SKM-1 (cell line): ENCODE measurements at regions not wholly inside any gene's neighbourhood (a gene's known extent, or its start where the extent isn't known, plus 50 kb on each side); places are given as distances from the start of the nearest gene placed in this dataset.

ENCODE experiments used
- DNase-seq: peaks from one replicate; lab custom pipeline; 2025; ENCODE audit not compliant: unreplicated experiment; lab: John Stamatoyannopoulos, UW

DNA sequence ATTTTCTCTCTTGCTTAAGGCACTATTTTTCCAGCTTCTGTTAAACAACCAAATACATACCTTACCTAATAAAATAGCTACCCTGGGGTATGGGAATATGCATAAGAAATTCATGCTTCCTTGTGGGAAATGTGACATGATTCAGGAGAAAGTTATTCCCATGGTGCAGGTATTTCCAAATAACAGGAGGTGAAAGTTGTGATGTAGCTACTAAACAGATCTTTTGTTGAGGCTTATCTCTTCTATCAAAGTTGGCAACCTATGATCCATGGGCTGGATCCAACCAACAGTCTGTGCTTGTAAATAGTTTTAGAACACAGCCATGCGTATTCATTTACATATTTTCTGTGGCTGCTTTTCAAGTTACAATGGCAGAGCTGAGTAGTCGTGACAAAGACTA is 177.8 kb upstream of the NBEA start:
- no peak for DNase-seq

DNA sequence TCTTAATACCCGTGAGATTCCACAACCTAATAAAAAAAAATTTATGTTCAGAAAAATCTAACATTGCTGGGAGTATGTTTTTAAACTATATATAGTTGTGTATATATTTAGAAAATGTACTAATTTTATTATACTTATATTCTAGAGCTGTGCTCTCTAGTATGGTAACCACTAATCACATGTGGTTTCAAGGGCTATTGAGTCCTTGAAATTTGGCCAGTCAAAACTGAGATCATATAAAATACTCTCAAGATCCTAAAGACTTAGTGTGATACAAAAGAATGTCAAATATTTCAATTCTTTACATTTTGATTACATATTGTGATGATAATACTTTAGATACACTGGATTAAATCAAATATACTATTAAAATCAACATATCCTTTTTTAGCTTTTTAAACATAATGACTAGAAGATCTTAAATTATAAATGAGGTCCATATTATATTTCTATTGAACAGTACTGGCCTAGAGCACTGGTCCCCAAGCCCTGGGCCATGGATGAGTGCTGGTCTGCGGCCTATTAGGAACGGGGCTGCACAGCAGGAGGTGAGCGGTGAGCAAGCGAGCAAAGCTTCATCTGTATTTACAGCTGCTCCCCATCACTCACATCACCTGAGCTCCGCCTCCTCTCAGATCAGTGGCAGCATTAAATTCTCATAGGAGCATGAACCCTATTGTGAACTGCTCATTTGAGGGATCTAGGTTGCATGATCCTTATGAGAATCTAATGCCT is 176.5 kb upstream of the NBEA start:
- DNase-seq, result no peak

DNA sequence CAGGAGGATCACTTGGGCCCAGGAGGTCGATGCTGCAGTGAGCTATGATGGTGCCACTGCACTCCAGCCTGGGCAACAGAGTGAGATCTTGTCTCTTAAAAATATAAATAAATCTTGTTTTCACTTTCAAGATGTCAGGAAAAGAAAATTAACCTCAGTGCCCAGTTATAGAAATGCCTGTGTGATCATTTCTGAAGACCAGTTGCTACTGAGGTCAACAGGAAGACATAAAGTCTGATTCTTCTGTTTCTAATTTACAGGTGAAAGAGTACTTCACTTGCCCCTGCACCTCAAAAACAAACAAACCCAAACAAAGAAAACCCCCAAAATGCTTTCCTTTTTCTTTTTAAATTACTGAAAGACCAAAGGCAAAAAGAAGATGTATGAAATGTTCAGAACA is 174.3 kb upstream of the NBEA start:
- DNase-seq, result no peak

DNA sequence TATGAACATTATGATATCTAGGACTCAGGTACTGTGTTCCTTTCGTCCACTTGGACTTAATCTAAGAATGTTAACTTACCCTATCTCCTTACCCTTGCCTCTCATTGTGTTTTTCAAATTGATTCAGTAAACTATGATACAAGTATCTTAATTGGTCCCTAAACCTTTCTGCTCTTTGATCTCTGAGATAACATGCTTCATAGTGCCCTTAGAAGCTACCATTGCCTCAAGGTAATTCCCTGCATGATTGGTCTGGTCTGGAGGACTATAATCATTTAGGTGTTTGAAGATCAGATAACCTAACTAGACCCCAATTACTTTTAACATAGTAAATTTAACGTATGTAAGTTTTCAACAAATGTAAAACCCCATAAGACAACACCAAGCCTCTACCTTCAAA is 169.9 kb upstream of the NBEA start:
- no peak for DNase-seq

DNA sequence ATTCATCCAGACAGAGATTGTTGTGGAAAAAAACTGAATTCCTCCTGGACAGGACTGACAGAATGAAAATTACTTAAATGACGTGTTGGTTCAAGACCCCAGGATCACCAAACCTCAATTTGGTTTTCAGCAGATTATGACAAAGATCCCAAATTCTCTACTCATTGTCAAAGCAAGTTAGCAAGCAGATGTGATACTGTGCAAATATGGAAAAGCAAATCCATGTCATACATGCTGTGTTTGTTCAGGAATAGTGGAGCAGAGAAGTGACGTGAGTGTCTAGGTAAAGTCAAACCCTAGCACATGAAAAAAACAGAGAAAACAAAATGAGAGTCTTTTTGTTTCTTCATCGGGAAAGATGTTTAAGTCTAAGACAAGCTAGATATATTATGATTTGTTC is 169.2 kb upstream of the NBEA start:
- no peak for DNase-seq

DNA sequence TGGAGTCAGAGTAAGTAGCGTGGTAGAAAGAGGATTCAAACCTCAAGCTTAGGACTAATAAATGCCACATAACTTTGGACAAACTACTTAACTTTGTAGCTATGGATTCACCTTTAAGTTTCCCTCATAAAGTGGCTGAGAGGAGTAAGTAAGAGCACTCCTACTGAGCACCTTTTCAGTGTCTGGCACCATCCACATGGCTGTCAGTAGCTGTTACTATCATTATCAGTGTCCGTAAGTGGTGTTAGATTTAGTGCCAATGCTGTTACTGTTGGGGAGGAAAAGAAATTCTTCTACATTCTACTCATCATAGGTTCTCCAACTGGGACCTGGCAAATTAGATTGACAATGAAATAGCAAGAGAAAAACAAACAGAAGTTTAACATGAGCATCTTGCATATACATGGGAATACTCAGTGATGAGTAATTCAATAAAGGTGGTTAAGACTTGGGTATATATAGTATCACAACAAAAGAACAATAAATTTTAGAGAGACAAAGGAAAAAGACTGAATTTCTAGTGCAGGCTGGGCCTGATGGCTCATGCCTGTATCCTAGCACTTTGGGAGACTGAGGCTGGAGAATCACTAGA is 165.6 kb upstream of the NBEA start:
- DNase-seq, result no peak

DNA sequence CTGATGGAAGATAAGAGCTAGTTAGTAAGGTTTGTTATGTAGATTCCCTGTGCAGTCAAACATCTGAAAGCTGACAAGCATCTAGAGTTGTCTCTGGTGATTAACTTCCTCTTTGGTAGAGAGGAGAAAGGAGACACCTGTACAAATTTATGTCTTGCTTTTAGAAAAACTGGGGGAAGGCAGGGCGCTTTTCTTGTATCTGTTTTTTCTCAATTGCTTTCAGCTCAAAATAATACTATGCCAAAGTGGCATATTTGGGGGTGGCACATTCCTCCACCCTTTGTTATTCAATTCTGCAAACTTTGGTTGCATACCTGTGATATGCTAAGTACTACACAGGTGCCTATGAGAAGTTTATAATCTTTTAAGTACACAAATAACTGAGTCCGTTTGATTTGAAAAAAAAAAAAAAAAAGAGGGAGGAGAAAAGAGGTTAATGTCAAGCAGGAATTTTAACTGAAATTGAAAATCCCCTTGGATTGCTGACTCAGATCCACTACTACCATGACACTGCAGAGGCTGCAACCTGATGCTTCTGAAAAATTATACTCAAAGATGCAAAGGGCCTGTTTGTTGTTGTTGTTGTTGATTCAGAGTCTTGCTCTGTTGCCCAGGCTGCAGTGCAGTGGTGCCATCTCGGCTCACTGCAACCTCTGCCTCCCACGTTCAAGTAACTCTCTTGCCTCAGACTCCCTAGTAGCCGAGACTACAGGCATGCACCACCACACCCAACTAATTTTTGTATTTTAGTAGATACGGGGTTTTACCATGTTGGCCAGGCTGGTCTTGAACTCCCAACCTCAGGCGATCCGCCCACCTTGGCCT is 164.8 kb upstream of the NBEA start:
- no peak for DNase-seq

DNA sequence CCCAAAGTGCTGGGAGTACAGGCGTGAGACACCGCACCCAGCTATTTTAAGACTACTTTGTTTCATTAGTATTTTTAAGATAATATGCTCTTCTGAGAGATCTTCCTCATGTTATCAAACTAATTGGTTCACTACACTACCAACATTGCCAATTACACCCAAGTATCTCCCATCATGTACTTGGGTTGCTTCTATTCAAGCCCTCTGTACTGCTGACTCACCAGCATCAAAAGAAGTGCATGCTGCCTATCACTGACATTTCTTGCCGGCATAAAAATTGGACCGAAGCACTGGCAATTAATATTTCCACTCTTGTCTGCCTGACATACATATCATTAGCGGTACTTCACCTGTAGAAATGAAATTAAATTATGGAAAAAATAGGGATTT is 164.2 kb upstream of the NBEA start:
- DNase-seq, result no peak

DNA sequence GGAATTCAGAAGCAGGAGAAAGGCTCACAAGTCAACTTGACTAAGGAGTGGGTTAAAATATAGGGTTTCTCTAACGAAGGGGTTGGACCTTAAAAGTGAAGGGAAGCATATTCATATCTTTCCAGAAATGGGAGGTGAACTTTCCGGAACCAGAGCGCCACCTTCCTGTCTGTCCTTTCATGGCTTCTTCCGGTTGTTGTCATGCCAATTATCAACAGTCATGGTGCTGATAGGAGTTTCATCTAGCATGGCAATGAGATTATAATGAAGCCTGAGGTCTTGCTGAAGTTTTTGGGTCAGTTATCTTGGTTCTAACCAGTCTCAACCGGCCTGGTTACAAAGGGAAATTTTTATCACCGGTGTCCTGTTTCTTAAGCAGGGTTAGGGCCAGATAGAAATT is 162.9 kb upstream of the NBEA start:
- DNase-seq, result no peak

DNA sequence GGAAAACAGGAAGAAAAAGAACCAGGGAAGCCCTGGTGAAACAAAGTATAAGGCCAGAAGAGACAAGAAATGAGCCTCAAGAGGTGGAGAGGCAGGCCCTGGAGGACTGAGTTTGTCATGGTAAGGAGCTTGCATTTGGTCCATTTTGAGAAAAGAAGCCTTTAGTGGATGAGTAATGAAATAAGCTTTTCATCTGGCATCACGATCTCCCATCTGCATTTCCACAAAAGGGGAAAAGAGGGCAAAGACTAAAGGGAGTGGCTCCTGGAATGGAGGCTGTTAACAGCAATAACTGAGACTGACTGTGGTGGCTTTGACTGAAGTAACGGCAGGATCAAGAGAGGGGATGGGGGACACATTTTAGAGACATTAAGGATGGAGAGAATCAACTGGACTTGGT is 148.8 kb upstream of the NBEA start:
- no peak for DNase-seq

DNA sequence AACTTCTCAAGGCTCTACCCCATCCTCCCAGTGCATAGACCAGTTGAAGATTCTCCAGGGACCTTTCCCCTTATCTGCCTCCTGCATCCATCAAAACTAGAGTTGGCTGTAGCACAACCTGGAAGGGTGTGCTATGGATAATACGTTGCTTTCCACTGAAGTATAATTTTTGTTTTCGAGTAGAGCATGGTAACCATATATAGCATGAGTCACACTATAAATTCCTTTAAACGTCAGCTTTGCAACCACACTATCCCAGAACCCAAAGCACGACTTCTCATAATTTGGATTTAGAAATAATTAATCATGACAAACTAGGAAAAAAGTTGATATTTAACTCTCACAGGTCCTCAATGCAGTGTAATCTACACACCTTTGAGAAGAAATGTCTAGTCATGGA is 138.3 kb upstream of the NBEA start:
- DNase-seq, result no peak

DNA sequence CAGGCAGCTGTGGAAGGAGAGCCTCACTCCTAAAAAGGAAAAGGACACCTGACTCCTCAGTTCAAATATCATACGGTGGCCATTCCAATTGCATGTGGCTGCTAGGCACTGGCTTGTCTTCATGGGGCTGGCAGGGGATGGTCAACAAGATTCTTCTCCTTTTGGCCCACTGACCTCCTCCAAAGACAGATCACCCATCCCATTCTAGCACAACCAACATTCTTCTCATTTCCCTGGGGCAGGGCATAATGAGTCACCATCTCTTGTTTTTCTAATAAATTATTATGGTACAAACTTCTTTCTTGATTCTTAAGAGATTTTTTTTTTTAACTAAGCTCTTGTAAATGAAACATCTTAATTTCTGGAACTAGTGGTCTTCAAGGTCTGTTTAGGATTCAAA is 136.7 kb upstream of the NBEA start:
- no peak for DNase-seq

DNA sequence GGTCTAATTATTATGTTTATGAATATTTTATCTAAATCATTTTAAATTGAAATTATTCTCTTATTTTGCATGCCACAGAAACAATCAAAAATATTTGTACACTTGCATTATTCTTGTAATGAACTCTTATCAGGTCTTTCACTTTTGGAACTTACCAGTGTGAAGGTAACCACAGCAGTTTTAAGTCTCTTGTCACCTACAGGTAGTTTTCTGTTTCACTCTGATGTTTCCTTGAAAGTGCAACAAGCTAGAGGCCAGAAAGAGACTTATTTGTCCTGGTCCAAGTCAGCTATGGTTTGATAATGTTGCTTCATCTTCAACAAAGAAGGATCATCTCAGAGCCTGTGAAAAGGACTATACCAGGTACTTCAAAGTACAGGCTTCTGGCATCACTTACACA is 133.4 kb upstream of the NBEA start:
- DNase-seq, result no peak

DNA sequence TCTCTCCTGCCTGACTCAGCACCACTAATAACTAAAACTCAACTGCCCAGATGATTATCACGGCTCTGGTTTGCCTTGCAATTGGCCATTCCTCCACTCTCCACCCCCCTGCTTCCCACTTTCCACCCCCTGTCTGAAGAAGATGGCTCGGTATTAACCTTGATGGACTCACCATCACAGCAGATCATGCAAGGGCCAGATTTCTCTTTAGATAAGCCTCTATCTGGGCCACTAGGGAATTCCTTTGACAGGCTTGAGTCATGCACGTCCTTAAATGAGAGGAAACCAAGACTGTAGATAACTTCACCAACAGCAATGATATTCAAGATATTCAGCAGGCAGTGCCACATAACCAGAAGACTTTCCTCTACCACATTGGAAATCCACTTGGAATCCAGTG is 131.1 kb upstream of the NBEA start:
- DNase-seq, result no peak

DNA sequence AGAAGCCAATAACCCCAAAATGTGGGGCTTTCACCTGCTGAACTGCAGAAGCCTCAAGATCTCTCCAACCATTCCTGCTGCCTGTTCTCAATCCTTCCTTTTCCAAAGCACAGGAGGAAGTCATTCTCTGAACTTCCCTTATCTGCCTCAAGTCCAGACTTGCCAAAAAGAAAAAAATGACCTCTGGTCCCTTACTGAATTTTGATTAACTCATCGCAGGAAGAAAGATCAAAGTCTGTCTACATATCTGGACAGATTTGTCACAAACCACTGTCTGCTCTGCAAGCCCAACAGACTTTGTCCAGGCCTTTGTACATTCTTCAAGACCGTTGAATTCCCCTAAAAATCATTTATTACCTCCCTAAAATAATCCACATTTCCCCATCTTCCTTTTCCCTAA is 126.5 kb upstream of the NBEA start:
- DNase-seq, result no peak

DNA sequence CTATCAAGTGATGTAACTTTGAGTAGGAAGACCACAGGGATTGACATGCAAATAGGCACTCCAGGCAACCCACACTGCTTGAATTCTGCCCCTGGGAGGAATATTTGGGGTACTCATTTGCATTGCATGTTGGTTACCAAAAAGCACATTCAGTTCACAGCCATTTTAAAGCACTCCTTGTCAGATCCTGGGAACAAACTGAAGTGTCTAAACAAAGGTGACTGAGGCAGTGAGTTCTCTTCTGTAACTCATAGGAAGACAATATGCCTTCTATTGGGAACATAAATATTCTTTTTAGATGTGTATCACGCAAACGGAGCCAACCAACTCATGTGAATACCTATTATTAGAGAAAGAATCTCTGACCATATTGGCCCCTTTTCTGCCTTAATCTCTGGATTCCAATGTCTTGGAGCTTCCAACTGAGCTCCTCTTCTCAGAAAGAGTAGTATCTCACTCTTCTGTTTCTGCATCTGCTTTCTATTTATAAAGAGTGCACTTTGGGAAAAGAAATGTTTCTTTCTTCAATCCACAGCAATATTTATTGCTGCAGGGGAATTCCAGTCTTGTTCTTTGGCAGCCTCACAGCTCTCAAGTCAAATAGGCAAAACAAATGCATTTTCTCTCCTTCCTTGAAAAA is 125.7 kb upstream of the NBEA start:
- DNase-seq, result no peak

DNA sequence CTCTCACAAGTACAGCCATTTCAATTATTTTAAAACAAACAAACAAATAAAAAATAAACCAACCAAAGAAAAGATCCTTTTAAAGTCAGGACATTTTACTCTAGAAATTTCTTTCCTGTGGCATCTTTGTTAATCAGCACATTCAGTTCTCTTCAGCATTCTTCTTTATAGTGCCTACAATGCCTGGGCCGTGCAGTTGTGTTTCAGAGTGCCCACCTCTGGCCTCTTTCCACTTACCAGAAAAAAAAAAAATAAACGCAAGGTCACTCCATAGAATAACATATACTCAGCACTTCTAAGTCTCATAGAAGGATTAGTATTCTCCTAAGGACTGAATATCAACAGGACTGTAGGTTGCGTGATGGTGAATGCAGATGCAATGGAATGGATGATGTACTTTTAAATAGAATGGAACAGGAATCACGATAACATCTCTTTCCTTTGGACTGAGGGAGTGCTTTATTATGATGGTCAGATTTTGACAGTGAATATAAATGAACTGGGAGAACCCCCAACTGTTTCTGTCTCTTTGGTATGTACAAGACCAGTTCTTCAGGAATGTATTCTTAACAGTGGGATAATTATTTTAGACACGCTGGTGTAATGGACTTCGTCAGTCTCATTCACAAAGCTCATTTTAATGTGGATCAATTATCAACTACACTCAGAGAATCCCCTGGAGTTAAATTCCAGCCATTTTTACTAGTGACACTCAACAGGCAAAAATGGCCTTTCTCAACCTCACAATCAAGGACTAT is 125.0 kb upstream of the NBEA start:
- no peak for DNase-seq

DNA sequence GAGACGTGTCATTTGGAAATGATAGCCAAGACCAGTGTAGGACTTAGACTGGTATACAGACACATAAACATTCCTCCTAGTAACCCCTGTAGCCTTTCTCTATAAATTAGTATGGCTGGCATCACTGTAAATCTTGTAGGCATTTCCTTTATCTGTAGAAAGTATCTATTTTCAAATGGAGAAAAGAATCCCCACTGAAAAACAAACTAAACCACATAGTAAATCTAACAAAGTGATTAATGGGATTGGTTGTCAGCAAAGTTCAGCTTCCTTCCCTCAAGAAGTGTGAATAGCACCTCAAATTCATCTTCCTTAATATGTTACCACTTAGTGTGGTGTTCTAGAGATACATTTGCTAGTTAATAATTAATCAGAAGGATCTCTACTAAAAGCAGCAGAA is 119.4 kb upstream of the NBEA start:
- DNase-seq, result no peak

DNA sequence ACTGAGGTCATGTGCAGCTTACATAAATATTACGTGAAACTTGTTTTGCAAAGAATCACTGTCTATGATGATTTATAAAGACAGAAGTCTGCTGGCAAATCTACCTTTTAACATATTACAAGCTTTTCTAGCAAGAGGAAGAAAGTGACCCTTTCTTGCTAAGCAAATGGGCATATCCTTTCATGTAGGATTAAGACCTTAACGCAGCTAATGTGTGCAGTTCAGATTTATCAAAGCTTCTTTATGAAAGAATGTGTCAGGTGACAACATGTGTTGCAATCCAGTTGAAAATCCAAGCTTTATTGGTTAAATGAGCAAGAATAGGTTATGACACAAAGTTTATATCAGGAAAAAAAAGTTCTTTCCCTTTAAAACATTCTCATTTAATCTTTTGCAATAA is 115.6 kb upstream of the NBEA start:
- DNase-seq, result no peak

DNA sequence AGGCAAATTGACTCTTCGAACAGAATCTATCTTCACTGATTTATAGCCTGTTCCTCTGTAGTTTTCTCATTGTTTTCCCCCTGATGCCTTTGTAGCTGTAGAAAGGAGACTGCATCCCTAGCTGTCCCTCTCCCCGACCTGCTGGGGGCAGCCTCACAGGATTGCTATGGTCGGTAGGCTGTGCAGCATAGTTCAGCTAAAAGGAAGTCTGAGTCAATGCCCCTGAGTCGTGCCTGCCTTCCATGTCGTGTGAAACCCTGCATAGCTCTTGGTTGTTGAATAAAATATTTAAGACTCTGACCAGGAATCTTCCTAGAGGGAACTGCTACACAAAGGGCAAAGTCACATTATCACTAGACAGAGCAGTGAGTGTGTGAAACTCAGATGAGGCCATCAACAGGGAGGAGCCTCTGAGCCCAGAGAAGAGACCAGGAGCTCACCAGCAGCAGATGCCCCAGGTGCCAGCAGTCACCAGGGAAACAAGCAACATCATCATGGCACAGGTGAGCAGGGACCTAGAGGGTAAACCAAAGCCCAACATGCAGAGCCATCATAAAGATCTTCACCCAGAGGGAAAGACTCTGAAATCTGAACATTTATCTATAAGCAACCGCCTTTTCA is 108.4 kb upstream of the NBEA start:
- DNase-seq, result no peak

DNA sequence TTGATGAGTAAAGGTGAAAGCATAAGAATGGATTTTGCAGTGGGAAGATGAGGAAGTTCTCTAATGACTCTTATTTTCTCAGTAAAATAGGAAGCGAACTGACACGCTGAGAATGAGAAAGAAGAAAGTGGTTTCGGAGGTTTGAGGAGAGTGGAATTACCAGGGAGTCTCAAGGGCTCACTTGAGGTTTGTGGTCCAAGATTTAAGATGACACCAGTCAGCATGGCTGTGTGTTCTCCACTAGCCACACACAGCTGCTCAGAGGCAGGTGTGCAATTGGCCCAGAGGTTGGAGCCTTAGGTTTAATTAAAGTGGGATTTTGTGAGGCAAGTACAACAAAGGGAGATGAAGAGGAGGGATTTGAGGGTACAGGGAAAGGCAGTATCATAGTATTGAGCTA is 99.6 kb upstream of the NBEA start:
- no peak for DNase-seq
